GM10248 (cell line): ENCODE measurements at regions not wholly inside any gene's neighbourhood (a gene's known extent, or its start where the extent isn't known, plus 50 kb on each side); places are given as distances from the start of the nearest gene placed in this dataset.

Source experiments
- CTCF ChIA-PET: fragments of 300-600 bp; sonication (Branson Sonifier 250); formaldehyde crosslinking; extraction: SDS; loops from one replicate; lab custom pipeline; 2021; ENCODE audit warnings: antibody characterized with exemption; lab: Yijun Ruan, JAX
- POLR2A ChIA-PET: fragments of 350-650 bp; sonication (Branson Sonifier 250); formaldehyde crosslinking; extraction: SDS; loops from one replicate; lab custom pipeline; 2020; ENCODE audit warnings: antibody characterized with exemption; lab: Yijun Ruan, JAX
- DNase-seq: peaks from one replicate; pipeline ENCODE4 v3.0.0; 2012; ENCODE audit errors: extremely low spot score
- TF ChIP-seq, protein P1 (sequence below): IDR thresholded peaks from 2 replicates; pipeline ENCODE4 v1.5.1; 2012; ENCODE audit warnings: mild to moderate bottlenecking, low read depth; ENCODE audit errors: extremely low read depth, missing control alignments, control extremely low read depth

DNA sequence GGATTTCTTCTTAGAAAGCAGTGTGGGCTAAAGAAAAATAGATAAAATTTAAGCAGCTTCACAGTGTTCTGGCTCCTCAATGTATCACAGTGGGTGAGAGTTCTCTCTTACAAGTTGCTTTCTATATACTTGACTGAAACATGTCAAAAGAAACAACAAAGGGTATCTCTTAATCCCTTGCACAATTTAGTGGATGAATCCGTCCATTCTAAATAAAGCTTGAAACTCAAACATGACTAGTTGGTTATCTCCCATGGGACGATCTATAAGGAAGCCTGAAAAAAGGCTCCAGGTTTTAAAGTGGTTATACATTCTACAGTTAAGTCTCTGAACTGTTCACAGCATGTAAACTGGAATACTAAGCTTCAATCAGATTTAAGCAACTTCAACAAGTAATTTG is 993.1 kb upstream of the CNTN5 start:
- CTCF ChIA-PET, result interaction anchor here (1.1 to 1.3 kb wide), 2 partner anchors 9 kb away, joined by 3 read pairs; no protein-coding TSS in a partner anchor
- TF ChIP-seq, protein P1, sequence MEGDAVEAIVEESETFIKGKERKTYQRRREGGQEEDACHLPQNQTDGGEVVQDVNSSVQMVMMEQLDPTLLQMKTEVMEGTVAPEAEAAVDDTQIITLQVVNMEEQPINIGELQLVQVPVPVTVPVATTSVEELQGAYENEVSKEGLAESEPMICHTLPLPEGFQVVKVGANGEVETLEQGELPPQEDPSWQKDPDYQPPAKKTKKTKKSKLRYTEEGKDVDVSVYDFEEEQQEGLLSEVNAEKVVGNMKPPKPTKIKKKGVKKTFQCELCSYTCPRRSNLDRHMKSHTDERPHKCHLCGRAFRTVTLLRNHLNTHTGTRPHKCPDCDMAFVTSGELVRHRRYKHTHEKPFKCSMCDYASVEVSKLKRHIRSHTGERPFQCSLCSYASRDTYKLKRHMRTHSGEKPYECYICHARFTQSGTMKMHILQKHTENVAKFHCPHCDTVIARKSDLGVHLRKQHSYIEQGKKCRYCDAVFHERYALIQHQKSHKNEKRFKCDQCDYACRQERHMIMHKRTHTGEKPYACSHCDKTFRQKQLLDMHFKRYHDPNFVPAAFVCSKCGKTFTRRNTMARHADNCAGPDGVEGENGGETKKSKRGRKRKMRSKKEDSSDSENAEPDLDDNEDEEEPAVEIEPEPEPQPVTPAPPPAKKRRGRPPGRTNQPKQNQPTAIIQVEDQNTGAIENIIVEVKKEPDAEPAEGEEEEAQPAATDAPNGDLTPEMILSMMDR, result no peak
- no peak for DNase-seq
- POLR2A ChIA-PET, result no interaction called here

DNA sequence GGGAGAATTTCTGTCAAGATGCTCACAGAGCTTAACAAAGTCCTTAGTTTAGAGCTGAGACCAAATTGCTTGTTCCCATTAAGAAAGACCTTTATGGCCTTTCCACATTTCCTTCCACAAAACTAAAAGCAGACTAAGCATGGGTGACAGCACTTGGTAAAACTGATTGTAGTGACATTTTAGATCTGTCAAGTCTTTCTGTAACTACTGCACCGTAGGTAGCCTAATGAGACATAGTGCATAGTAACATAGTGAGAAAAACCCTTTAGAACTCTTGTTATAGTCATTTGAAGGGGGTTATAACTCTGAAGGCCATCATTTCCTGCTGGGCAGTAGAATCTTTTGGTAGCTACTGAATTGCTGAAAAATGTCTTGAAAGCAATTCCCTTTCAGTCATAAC is 990.9 kb upstream of the CNTN5 start:
- TF ChIP-seq, protein P1, result no peak
- CTCF ChIA-PET, result no interaction called here

DNA sequence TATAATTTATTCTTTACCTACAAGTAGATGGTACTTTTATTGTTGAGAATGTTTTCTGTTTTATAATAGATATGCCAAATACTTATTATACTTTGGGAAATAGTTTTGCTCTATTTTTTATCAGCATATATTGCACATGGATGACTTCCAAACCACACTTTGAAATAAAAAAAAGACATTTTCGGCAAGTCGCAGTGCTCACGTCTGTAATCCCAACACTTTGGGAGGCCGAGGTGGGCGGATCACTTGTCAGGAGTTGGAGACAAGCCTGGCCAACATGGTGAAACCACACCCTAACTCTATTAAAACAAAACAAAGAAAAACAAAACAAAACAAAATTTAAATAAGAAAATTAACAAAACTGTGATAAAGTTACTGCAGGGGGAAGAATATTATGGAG is 983.9 kb upstream of the CNTN5 start:
- ChIA-PET CTCF (interaction anchor here (1.1 kb wide), 1 partner anchor 9 kb away, joined by 3 read pairs; no protein-coding TSS in a partner anchor), POLR2A (no interaction called here)
- TF ChIP-seq, protein P1, result peak; percentile 0
- no peak for DNase-seq

More for the DNA sequence above, 990.9 kb upstream of the CNTN5 start:
- POLR2A ChIA-PET, result no interaction called here
- DNase-seq, result no peak

DNA sequence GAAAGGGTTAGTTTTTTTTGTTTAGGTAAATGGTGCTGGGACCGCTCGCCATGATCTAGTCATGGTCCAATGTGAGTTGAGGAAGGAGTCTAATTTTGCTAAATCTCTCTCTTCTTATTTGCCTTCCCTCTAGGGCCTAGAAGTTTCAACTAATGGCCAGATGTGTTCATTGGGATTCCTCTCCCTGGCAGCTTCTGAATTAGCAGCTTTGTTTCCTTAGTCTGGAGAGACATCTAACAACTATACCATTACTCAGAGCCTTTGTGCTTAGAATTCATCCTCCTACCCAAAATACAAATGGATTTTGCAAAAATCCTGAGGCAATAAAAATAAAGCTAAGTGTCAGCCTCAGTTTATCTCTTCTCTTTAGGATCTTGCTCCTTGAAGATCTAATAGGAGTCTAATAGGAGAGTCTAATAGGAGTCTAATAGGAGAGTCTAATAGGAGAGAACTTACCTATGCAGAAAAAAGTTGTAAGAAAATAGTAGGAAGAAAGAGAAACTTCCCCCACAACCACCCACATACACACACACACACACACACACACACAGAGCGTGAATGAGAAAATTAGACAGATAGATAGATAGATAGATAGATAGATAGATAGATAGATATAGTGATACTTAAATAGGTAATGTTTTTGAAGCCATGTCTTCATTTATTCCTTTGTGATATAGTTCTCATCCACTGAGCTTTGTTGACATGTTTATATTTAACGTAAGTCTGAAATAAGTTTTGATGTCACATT is 980.5 kb upstream of the CNTN5 start:
- TF ChIP-seq, protein P1, result no peak
- ChIA-PET CTCF (no interaction called here), POLR2A (no interaction called here)
- no peak for DNase-seq

DNA sequence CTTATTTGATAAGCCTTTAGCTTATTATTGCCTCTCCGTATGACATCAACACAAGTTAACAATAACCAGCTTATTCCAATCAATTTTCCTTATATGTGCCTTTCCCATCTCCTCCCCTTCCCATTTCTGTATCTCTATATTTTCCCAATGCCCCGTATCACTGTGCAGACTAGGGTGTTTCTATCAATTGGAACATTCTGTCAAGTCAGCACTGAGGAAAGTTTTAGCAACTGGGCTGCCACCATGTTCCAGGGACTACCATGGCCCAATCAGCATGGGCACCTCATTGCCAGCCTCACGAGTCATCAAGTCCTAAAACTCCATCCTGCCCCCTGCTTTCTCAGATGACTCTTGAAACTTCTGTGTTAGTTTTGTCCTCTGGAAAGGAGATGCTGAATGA is 973.1 kb upstream of the CNTN5 start:
- ChIA-PET POLR2A (no interaction called here), CTCF (no interaction called here)
- DNase-seq, result no peak
- TF ChIP-seq, protein P1, result no peak

DNA sequence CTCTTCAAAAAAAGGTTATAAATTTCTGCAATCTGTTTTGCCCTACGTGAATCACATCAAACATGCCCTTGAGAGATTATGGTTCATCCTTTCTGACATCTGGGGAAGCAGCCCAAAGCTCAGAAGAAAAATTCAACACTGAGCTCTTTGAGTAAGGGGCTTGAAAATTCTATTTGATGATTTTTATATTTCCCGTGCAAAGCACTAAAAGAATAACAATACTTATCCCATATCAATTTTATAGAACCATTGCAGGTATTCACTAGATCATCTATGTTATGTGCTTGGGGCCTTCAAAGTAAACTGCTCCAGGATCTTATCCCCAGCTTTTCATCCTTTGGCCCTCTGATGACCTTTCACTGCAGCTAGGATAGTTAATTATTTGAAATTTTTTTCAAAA is 966.9 kb upstream of the CNTN5 start:
- DNase-seq, result no peak
- TF ChIP-seq, protein P1, result no peak
- POLR2A ChIA-PET, result no interaction called here
- CTCF ChIA-PET, result interaction anchor here (1.2 to 1.3 kb wide), 2 partner anchors 12 to 18 kb away, joined by 3 read pairs; no protein-coding TSS in a partner anchor
